ENCODE measurements at regions not wholly inside any gene's neighbourhood (a gene's known extent, or its start where the extent isn't known, plus 50 kb on each side); places are given as distances from the start of the nearest gene placed in this dataset.
"Not testable (repeated sequence)": the region's sequence is repeated elsewhere in the genome, so short reads cannot be mapped to it uniquely, and the experiment has no call there.

DNA sequence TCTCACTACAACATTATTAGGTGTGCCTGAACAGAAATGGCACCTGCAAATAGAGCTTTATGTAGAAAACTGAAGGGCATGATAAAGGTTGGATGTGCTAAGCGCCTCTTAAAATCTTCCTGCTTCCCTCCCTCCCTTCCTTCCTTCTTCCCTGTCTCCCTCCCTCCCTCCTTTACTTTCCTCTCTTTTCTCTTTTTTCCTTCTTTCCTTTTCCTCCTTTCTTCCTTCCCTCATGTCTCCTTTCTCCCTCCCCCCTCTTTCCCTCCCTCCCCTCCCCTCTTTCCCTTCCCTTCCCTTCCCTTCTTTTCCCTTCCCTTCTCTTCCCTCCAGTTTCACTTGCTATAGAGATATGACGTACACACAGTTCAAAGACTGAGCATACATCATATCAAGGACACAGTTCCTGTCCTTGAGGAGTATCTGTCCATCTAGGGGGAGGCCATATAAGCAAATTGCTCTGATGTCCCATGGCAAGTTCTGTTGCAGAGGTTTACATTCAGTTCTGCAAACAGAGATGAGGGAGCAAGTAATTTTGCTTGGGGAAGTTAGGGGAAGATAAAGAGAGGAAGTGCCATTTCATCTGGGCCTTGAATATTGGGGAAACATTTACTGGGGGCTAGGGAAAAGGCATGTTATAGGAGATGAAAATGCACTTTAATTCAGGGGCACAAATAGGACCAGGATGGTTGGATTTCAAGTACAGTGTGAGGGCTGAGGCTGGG is 79.0 kb upstream of the EEF1E1 start:
- ATAC-seq (no peak), DNase-seq (ENCODE audit: low spot score) (no peak)

DNA sequence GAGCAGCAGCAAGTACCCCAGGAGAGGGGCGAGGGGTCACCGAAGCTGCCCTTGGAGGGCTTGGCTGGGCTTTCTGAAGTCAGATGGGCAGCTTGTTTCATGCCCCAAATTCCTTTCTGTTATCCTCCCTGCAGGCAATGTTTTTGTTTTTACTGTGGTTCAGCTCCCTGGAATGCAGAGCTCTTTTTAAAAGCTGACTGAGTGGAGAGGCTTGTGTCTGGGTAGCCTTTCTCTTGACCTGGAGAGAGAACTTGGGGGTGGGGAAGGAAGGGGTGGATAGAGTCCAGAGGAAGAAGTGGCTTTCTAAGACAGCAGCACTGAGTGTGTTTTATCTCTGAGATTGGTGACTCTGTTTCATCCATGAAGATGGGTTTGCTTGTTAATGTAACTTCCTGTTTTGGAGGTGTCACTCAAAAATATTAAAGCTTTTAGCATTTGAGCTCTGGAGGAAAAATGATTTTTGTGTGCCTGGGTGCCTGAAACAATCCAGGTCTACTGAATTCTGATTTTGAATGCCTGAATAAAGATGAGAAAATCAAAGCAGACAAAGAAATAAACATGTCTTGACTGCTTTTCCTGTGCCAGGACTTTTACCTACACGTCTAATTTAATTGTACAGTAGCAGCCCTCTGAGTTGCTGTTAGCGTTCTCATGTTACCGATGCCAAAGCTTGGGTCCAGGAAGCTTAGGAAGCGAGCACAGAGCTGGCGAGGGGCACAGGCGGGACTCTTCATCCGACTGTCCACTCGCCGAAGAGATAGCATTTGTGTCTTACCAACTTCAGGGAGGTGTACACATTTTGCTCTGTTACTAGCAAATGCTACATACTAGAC is 78.2 kb upstream of the EEF1E1 start:
- DNase-seq (ENCODE audit: low spot score) = no peak
- ATAC-seq = no peak

DNA sequence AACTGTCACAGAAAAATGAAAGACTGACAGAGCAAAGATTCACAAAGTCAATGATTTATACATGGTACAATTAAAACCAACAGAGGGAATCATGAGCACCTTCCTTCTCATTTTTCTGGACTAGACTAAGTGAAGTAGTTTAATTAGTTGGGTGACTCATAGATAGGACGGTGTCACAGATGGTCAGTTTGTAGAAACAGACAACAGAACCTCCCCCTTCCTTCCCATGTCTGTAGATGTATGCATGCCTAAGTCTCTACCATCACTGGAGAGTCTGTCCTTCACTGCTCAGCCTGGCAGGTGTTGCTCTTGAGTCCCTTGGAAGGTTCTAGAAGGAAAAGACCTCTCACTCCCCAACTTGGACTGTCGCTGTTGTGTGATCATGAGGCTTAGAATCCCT is 75.4 kb upstream of the EEF1E1 start:
- DNase-seq (ENCODE audit: low spot score) = no peak
- no peak for ATAC-seq

DNA sequence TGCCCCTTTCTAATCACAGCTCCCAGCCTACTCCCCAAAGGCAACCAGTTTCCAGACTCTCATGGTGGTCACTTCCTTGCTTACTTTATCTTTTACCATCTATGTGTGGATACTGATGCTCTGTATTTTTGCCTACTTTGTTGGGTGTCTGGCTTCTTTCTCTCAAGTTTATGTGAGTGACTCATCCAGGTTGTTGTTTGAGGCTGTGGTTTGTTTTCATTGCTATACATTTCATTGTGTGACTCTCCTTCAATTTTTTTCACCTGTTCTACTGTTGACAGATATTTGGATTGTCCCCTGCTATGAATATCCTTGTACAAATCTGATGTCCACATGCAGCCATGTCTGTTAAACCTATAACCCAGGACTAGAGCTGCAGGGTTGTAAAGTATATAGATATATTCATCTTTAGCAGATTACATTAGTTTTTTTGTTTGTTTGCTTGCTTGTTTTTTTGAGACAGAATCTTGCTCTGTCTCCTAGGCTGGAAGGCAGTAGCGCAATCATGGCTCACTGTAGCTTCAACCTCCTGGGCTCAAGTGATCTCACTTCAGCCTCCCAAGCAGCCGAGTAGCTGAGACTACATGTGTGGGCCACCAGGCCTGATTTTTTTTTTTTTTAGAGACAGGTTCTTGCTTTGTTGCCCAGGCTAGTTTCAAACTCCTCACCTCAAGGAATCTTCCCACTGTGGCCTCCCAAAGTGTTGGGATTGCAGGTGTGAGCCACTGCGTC is 72.9 kb upstream of the EEF1E1 start:
- no peak for DNase-seq (ENCODE audit: low spot score)
- no peak for ATAC-seq

DNA sequence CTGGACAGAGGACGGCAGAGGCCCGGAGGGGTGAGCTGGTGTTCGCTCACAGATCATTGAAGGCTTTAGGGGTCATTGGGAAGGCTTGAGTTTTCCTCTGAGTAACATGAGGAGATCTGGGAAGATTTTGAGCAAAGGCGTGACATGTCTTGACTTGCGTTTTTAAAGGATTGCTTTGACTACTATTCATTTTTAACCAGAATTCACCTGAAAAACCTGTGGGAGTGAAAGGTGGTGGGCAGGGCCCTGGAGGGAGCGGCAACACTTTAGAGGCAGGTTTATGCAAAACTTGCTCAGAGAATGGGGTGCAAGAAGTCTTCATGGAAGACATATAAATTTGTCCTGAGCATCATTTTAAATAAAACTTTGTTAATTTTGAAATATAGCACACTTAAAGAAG is 72.2 kb upstream of the EEF1E1 start:
- ATAC-seq (no peak), DNase-seq (ENCODE audit: low spot score) (no peak)

DNA sequence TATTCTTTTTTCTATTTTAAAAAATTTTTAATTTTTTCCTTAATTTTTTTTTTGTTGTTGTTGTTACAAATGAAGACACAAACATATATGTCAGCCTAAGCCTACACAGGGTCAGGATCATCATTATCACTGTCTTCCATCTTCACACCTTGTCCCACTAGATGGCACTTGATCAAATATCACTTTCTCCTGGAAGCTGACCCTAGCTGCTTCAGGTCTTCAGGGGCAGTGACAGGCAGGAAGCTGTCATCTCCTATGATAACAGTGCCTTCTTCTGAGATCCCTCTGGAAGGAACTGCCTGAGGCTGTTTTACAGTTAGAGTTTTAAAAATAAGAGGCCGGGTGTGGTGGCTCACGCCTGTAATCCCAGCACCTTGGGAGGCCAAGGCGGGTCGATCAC is 70.2 kb upstream of the EEF1E1 start:
- no peak for DNase-seq (ENCODE audit: low spot score)
- ATAC-seq = no peak

DNA sequence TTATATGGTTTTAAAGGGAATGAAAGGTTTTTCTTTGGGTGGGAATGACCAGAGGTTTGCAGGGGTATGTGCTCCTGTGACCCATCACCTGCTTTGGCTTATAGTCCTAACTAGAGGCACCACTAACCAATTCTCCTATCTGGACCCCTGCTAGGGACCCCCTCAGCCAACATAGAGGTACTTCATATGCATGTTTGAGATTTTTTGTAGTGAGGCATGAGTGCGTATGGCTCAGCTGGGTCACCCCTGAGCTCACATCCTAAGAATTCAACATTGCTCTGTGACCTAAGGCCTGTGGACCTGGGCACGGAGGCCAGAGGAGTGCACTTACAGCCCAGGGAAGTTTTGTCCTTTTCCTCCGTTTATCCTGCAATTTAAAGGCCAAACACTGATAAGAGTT is 68.4 kb upstream of the EEF1E1 start:
- no peak for DNase-seq (ENCODE audit: low spot score)
- no peak for ATAC-seq

DNA sequence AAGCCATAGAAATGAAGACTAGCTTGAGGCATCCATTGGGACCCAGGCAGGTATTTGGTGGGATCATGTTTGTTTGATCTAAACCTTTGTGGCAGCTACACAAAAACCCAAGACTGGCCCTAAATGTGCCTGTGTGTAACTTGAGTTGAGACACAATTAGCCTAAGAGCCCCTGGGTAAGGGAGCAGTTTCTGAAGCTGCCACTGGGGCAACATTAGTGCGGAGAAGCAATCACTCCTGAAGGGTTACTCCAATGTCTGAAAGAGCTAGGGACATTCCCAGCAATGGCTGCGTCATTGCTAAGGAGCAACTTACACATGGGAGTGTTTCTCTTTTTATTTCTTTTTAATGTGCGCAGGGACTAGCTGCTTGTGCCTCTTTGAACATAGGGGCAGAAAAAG is 67.9 kb upstream of the EEF1E1 start:
- ATAC-seq (no peak), DNase-seq (ENCODE audit: low spot score) (no peak)

DNA sequence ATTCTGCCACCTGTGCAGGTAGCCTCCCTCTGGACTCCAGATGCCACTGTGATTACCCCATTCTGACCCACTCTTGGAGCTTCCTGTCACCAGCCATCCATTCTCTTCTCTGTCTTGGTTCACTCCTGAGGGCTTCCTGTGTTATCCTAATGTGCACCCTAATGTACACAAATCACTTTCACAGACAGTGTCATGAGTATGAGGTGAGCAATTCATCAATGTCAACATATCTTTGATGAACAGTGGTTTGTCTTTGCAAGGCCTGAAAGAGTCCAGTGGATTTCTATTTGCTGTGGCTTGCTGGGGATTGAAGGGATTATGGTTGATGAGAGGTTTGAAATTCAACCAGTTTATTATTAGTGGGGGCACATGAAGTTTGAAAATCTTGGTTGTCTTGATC is 63.8 kb upstream of the EEF1E1 start:
- ATAC-seq = no peak
- DNase-seq (ENCODE audit: low spot score) = no peak

DNA sequence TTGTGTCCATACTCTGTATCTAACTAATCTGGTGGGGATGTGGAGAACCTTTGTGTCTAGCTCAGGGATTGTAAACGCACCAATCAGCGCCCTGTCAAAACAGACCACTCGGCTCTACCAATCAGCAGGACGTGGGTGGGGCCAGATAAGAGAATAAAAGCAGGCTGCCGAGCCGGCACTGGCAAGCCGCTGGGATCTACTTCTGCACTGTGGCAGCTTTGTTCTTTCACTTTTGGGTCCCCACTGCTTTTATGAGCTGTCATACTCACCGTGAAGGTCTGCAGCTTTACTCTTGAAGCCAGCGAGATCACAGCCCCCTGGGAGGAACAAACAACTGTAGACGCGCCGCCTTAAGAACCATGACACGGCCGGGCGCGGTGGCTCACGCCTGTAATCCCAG is 62.7 kb upstream of the EEF1E1 start:
- ATAC-seq; DNase-seq (ENCODE audit: low spot score): not testable (repeated sequence)

DNA sequence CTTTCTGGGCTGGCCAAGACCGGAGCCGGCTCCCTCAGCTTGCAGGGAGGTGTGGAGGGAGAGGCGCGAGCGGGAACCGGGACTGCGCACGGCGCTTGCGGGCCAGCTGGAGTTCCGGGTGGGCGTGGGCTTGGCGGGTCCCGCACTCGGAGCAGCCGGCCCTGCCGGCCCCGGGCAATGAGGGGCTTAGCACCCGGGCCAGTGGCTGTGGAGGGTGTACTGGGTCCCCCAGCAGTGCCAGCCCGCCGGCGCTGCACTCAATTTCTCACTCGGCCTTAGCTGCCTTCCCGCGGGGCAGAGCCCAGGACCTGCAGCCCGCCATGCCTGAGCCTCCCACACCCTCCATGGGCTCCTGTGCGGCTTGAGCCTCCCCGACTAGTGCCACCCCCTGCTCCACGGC is 61.9 kb upstream of the EEF1E1 start:
- DNase-seq (ENCODE audit: low spot score); ATAC-seq: not testable (repeated sequence)

DNA sequence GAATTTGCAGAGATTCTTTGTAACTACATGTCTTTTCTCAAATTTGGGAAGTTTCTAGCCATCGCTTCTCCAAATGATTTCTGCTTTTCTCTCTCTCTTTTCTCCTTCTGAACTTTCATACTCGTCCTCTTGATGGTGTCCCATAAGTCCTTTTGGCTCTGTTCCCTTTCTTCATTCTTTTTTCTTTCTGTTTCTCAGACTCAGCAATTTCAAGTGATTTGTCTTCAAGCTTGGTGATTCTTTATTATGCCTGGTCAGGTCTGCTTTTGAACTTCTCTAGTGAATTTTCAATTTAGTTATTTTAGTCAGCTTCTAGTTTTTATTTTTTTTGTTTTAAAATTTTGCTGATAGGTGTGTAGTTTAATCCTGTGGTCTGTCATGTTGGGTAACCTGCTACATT is 57.6 kb upstream of the EEF1E1 start:
- ATAC-seq (no peak), DNase-seq (ENCODE audit: low spot score) (no peak)

DNA sequence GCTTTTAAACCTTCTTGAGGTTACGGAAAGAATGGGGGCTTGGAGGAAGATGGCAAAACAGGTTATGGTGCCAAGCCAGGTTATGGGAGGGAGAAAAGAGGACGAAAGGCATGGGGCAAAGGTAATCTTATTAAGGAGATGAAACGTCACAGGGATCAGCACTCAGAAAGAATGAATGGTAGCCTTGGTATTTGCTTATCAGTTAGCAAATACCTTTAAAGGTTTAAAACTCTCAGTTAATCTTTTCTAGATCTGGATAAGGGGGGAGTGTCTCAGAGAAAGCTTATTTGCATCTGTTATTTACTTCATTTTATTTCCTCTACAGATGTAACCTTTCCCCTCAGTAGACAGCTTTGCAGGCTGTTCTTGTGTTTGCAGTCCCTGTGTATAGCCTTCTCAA is 55.5 kb upstream of the EEF1E1 start:
- ATAC-seq (no peak), DNase-seq (ENCODE audit: low spot score) (no peak)

DNA sequence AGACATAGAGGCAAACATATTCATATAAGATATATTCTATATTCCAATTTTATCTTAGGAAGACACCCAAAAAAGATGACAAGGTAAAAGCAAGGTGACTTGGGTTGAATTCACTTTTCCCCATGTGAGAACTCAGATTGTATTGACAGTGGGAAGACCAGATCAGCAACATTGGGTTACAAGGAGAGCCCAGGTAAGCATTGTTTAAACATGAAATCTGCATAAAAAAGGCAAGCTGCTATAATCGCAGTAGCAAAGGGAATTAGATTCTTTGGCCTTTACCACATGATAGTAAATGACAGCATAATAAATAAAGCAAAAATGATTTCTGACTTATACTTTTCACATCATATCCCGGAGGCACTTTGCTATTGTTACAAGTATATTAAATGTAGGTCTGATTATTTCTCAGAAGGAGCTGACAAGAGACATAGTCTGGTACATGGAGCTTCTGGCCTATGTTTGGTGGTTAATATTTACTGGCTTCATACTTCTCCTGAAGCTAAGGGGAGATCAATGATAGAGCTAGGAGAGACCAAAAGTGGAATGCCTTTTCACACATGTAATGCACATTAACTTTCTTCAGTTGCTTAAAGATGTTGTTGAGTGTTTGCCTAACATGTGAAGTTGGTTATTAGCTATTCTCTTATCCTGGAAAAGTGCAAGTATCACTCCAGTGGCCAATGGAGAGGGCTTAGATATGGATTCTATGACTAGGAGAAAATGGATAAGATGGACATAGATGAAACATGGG is 53.1 kb upstream of the EEF1E1 start:
- DNase-seq (ENCODE audit: low spot score) = no peak
- no peak for ATAC-seq
